Gastrocnemius medialis (tissue), 4 donors: ENCODE measurements at regions not wholly inside any gene's neighbourhood (a gene's known extent, or its start where the extent isn't known, plus 50 kb on each side); places are given as distances from the start of the nearest gene placed in this dataset.

ENCODE experiments used
- ATAC-seq, 2 donors: fragments of 150-250 bp; one replicate each; pipeline ENCODE4 v1.9.1; 2016
- DNase-seq, 2 donors: peaks; one replicate each; pipeline ENCODE4 v3.0.0-alpha.2; 2019
- H3K27ac ChIP-seq, 4 donors: fragments of 200-600 bp; sonication (generic); 1 replicate in 1 of 4; 2 replicates in 3 of 4; pipeline ENCODE4 v1.5.1; 2016 to 2018; ENCODE audit warnings: mild to moderate bottlenecking in 2 of 4, moderate library complexity in 1 of 4
- H3K27me3 ChIP-seq, 3 donors: fragments of 200-600 bp; sonication (generic) in 2 of 3; 1 replicate in 1 of 3; 2 replicates in 2 of 3; pipeline versions ENCODE4 v1.5.1 to v1.6.0; 2016 to 2019; ENCODE audit warnings: mild to moderate bottlenecking in 1 of 3, moderate library complexity in 1 of 3
- H3K36me3 ChIP-seq, 2 donors: fragments of 200-600 bp; sonication (generic) in 1 of 2; one replicate each; pipeline ENCODE4 v1.5.1; 2017 to 2018
- H3K4me1 ChIP-seq, 2 donors: fragments of 200-600 bp; sonication (generic) in 1 of 2; one replicate each; pipeline ENCODE4 v1.5.1; 2016 to 2017; ENCODE audit warnings: mild to moderate bottlenecking in 2 of 2
- H3K4me3 ChIP-seq, 4 donors: fragments of 200-600 bp; sonication (generic) in 3 of 4; 1 replicate in 1 of 4; 2 replicates in 3 of 4; pipeline ENCODE4 v1.5.1; 2016 to 2019; ENCODE audit warnings: mild to moderate bottlenecking in 2 of 4
- H3K9me3 ChIP-seq, 3 donors: fragments of 200-600 bp; sonication (generic) in 2 of 3; 1 replicate in 1 of 3; 2 replicates in 2 of 3; pipeline ENCODE4 v1.5.1; 2016 to 2019
- CTCF ChIP-seq, 5 experiments: fragments of 450-650 bp in 3 of 5; fragments of 200-600 bp in 2 of 5; sonication (generic) in 2 of 5; IDR thresholded peaks in 4 of 5; conservative IDR thresholded peaks in 1 of 5; 1 replicate in 4 of 5; 2 replicates in 1 of 5; pipeline ENCODE4 v1.5.1; 2016 to 2019; ENCODE audit warnings: antibody characterized with exemption in 5 of 5, mild to moderate bottlenecking in 3 of 5, moderate library complexity in 3 of 5
- POLR2A ChIP-seq, 2 donors: fragments of 450-650 bp; IDR thresholded peaks; one replicate each; pipeline ENCODE4 v1.6.1; 2017; ENCODE audit warnings: antibody characterized with exemption in 2 of 2, mild to moderate bottlenecking in 2 of 2, moderate library complexity in 2 of 2
- in situ Hi-C, 4 donors: fragments of 200-750 bp; cut with MboI; loops; one replicate each; pipeline versions ENCODE4 v1.15.0 to v1.8.0; 2017; ENCODE audit warnings: low sequenced_read_pairs in 4 of 4
- intact Hi-C: fragments of 100-400 bp; cut with DNase I; formaldehyde crosslinking; loops from one replicate; pipeline ENCODE4 v1.15.1; 2023; ENCODE audit warnings: low total_unique reads

- Histone ChIP-seq H3K27me3 (peaks cover 13 to 31% (median 31%) of the 10 kb centered on the region in 3 donors), H3K36me3 (no peaks in the 10 kb centered on the region), H3K4me3 (no peak overlapping the region), H3K4me1 (peaks cover 0 to 9% of the 10 kb centered on the region in 2 donors), H3K27ac (peak overlapping the region; percentile 25 to 49 (median 28)), H3K9me3 (no peaks in the 10 kb centered on the region)
- in situ Hi-C loops (no loop called here), intact Hi-C loops (no loop called here)
- TF ChIP-seq POLR2A (IDR thresholded peaks at IDR 0.05), result no peak
- TF ChIP-seq CTCF (IDR thresholded peaks at IDR 0.05 in 4 of 5, conservative IDR thresholded peaks at IDR 0.05 in 1 of 5), result no peak
- DNase-seq (no peak), ATAC-seq (no peak)
These were observed 197.2 kb upstream of the POU3F3 start for GRCh38 chr2:104656571-104657163.

GRCh38 chr2:104658144-104658835 is 195.6 kb upstream of the POU3F3 start:
- DNase-seq (peak in 1 of 2 donors; percentile 9), ATAC-seq (peak; percentile 30 to 41)
- peak overlapping the region in 3 of 4 donors; percentile 47 to 67 (median 58) for H3K27ac ChIP-seq
- no peaks in the 10 kb centered on the region for H3K36me3 ChIP-seq
- peaks cover 13 to 31% (median 31%) of the 10 kb centered on the region in 3 donors for H3K27me3 ChIP-seq
- intact Hi-C loops, result no loop called here
- H3K4me3 ChIP-seq, result no peak overlapping the region
- peaks cover 0 to 9% of the 10 kb centered on the region in 2 donors for H3K4me1 ChIP-seq
- H3K9me3 ChIP-seq, result no peaks in the 10 kb centered on the region
- in situ Hi-C loops, result no loop called here
- TF ChIP-seq CTCF (IDR thresholded peaks at IDR 0.05 in 4 of 5, conservative IDR thresholded peaks at IDR 0.05 in 1 of 5) (no peak), POLR2A (IDR thresholded peaks at IDR 0.05) (no peak)

GRCh38 chr2:104658904-104659591 is 194.9 kb upstream of the POU3F3 start:
- Histone ChIP-seq H3K36me3 (no peaks in the 10 kb centered on the region), H3K4me1 (peaks cover 0 to 9% of the 10 kb centered on the region in 2 donors), H3K27me3 (peaks cover 13 to 34% (median 31%) of the 10 kb centered on the region in 3 donors), H3K9me3 (no peaks in the 10 kb centered on the region), H3K27ac (peak overlapping the region; percentile 2 to 58 (median 38)), H3K4me3 (peak overlapping the region; percentile 7 to 52 (median 30))
- ATAC-seq (no peak), DNase-seq (no peak)
- intact Hi-C loops, result no loop called here
- TF ChIP-seq CTCF (IDR thresholded peaks at IDR 0.05 in 4 of 5, conservative IDR thresholded peaks at IDR 0.05 in 1 of 5) (no peak), POLR2A (IDR thresholded peaks at IDR 0.05) (no peak)
- in situ Hi-C loops, result no loop called here

GRCh38 chr2:104660991-104661390 is 192.9 kb upstream of the POU3F3 start:
- in situ Hi-C loops (no loop called here), intact Hi-C loops (no loop called here)
- Histone ChIP-seq H3K27me3 (peaks cover 13 to 34% (median 31%) of the 10 kb centered on the region in 3 donors), H3K9me3 (no peaks in the 10 kb centered on the region), H3K4me3 (no peak overlapping the region), H3K36me3 (no peaks in the 10 kb centered on the region), H3K4me1 (peaks cover 0 to 9% of the 10 kb centered on the region in 2 donors), H3K27ac (no peak overlapping the region)
- DNase-seq (no peak), ATAC-seq (no peak)
- TF ChIP-seq POLR2A (IDR thresholded peaks at IDR 0.05) (no peak), CTCF (IDR thresholded peaks at IDR 0.05 in 4 of 5, conservative IDR thresholded peaks at IDR 0.05 in 1 of 5) (no peak)
